GM20000 (cell line): ENCODE measurements at regions not wholly inside any gene's neighbourhood (a gene's known extent, or its start where the extent isn't known, plus 50 kb on each side); places are given as distances from the start of the nearest gene placed in this dataset.

ENCODE experiments used
- DNase-seq: peaks from one replicate; pipeline ENCODE4 v3.0.0; 2012; ENCODE audit warnings: low spot score
- CTCF ChIP-seq: IDR thresholded peaks from 2 replicates; pipeline ENCODE4 v1.5.1; 2012; ENCODE audit warnings: mild to moderate bottlenecking, control low read depth; ENCODE audit errors: extremely low read depth, missing control alignments

DNA sequence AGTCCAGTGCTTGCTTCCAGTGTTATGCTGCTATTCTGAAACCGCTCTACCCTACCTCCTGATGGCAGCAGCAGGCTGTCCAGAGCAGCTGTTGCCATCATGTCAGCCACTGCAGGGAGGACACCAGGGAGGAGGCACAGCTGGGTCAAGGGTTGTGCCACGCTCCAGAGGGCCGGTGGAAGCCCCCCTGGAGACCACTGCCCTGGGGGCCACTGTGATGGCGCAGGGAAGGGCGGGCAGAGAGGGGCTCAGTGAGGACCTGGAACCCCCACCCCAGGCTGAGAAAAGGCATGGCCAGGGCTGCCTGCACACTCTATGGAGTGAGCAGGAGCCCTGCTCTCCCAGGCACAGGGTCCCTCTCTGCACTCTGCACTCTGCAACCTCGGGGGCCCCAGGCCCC lies 271.3 kb upstream of the BTBD3 start:
- DNase-seq = no peak
- no peak for TF ChIP-seq CTCF

DNA sequence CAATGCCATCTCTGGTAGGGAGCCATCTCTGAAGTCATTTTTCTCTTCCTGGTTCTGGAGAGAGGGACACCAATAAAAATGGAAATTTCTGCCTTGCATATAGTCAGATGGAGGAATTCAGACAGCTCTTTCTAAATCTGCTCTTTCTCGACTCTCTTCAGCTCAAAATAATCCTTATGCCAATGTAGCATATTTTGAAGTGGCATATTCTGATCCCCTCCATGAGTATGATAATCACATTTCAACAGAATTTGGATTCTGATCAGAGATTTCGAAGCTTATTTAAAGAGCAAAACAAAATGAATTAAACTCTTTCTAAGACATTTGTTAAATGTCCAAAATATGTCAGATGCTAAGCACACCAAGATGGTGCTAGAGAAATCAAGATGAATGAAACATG lies 267.1 kb upstream of the BTBD3 start:
- TF ChIP-seq CTCF = no peak
- no peak for DNase-seq

GRCh38 chr20:11651138-11651537 lies 266.6 kb upstream of the BTBD3 start:
- no peak for TF ChIP-seq CTCF
- DNase-seq = no peak

- no peak for TF ChIP-seq CTCF
- no peak for DNase-seq
Observed at GRCh38 chr20:11651647-11652046, 266.0 kb upstream of the BTBD3 start.

- no peak for DNase-seq
- TF ChIP-seq CTCF = no peak
Observed at GRCh38 chr20:11652128-11652527, 265.6 kb upstream of the BTBD3 start.

GRCh38 chr20:11654766-11655165 lies 262.9 kb upstream of the BTBD3 start:
- DNase-seq = no peak
- no peak for TF ChIP-seq CTCF

DNA sequence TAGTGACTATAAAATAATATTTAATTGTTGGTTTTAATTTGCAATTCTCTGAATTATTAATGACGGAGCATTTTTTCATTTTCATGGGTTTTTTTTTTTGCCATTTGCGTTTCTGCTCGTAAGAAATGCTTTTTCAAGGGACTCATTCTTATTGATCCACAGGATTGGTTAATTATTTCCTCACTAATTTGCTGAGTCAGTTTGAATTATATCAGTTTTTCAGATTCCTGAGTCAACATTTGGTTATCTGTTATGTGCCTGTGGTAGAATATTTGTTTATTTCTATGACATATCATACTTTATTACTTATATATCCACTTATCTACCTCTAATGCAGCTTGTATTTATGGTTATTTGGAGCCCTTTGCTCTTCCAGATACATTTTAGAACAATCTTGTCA lies 257.0 kb upstream of the BTBD3 start:
- DNase-seq = no peak
- no peak for TF ChIP-seq CTCF
